SK-N-DZ (cell line): ENCODE measurements at regions not wholly inside any gene's neighbourhood (a gene's known extent, or its start where the extent isn't known, plus 50 kb on each side); places are given as distances from the start of the nearest gene placed in this dataset.
"Not testable (repeated sequence)": the region's sequence is repeated elsewhere in the genome, so short reads cannot be mapped to it uniquely, and the experiment has no call there.

Experiments
- DNase-seq: peaks from one replicate; pipeline ENCODE4 v3.0.0-alpha.2; 2015; ENCODE audit warnings: low spot score

- no peak for DNase-seq
These were observed 120.1 kb downstream of the BOD1 start for GRCh38 chr5:173496129-173496882.

- DNase-seq = no peak
These were observed 121.1 kb downstream of the BOD1 start for GRCh38 chr5:173495225-173495904.

- no peak for DNase-seq
These were observed 122.0 kb downstream of the BOD1 start for GRCh38 chr5:173494446-173494845.

GRCh38 chr5:173493846-173494245 lies 122.6 kb downstream of the BOD1 start:
- DNase-seq = no peak

GRCh38 chr5:173493040-173493439 lies 123.4 kb downstream of the BOD1 start:
- no peak for DNase-seq

GRCh38 chr5:173490681-173491080 lies 125.8 kb downstream of the BOD1 start:
- no peak for DNase-seq

GRCh38 chr5:173488144-173488543 lies 128.3 kb downstream of the BOD1 start:
- no peak for DNase-seq

GRCh38 chr5:173487300-173487699 lies 129.2 kb downstream of the BOD1 start:
- no peak for DNase-seq

- no peak for DNase-seq
These were observed 129.9 kb downstream of the BOD1 start for GRCh38 chr5:173486355-173487225.

- DNase-seq = no peak
These were observed 131.9 kb downstream of the BOD1 start for GRCh38 chr5:173484569-173484968.

GRCh38 chr5:173483599-173483998 lies 132.9 kb downstream of the BOD1 start:
- DNase-seq = not testable (repeated sequence)

GRCh38 chr5:173483160-173483559 lies 133.3 kb downstream of the BOD1 start:
- no peak for DNase-seq

- no peak for DNase-seq
These were observed 134.6 kb downstream of the BOD1 start for GRCh38 chr5:173481821-173482220.

GRCh38 chr5:173480896-173481295 lies 135.6 kb downstream of the BOD1 start:
- no peak for DNase-seq

- no peak for DNase-seq
These were observed 136.7 kb downstream of the BOD1 start for GRCh38 chr5:173479711-173480110.

GRCh38 chr5:173477345-173478040 lies 139.0 kb downstream of the BOD1 start:
- DNase-seq = no peak

GRCh38 chr5:173475780-173476179 lies 140.7 kb downstream of the BOD1 start:
- no peak for DNase-seq

- DNase-seq = no peak
These were observed 141.6 kb downstream of the BOD1 start for GRCh38 chr5:173474881-173475287.

GRCh38 chr5:173473288-173473687 lies 143.2 kb downstream of the BOD1 start:
- DNase-seq = no peak

- DNase-seq = no peak
These were observed 143.6 kb downstream of the BOD1 start for GRCh38 chr5:173472784-173473278.

- DNase-seq = no peak
These were observed 143.9 kb upstream of the STC2 start for GRCh38 chr5:173472164-173472563.
